ENCODE measurements at regions not wholly inside any gene's neighbourhood (a gene's known extent, or its start where the extent isn't known, plus 50 kb on each side); places are given as distances from the start of the nearest gene placed in this dataset.

GRCh38 chr10:4654496-4654895 lies 171.5 kb upstream of the AKR1E2 start:
- H3K27me3 Mint-ChIP-seq (ENCODE audit: low read depth): peaks cover 5% of the 10 kb centered on the region
- H3K27ac Mint-ChIP-seq: no peak overlapping the region
- H3K4me3 Mint-ChIP-seq: no peak overlapping the region
- no peaks in the 10 kb centered on the region for H3K9me3 Mint-ChIP-seq
- H3K4me1 Mint-ChIP-seq (ENCODE audit: low read depth): peaks cover 19% of the 10 kb centered on the region
- DNase-seq (ENCODE audit: low spot score): no peak
- no peaks in the 10 kb centered on the region for H3K36me3 Mint-ChIP-seq (ENCODE audit: low read depth)

GRCh38 chr10:4653160-4653559 lies 172.8 kb upstream of the AKR1E2 start:
- Mint-ChIP-seq H3K27me3 (ENCODE audit: low read depth) (peaks cover 5% of the 10 kb centered on the region), H3K9me3 (no peaks in the 10 kb centered on the region), H3K27ac (no peak overlapping the region), H3K36me3 (ENCODE audit: low read depth) (no peaks in the 10 kb centered on the region), H3K4me1 (ENCODE audit: low read depth) (peaks cover 19% of the 10 kb centered on the region), H3K4me3 (no peak overlapping the region)
- DNase-seq (ENCODE audit: low spot score): no peak

GRCh38 chr10:4652111-4653010 lies 173.6 kb upstream of the AKR1E2 start:
- Mint-ChIP-seq H3K36me3 (ENCODE audit: low read depth) (no peaks in the 10 kb centered on the region), H3K9me3 (no peaks in the 10 kb centered on the region), H3K4me3 (peak overlapping the region; percentile 1), H3K27me3 (ENCODE audit: low read depth) (peaks cover 5% of the 10 kb centered on the region), H3K4me1 (ENCODE audit: low read depth) (peaks cover 21% of the 10 kb centered on the region), H3K27ac (no peak overlapping the region)
- peak; percentile 35 for DNase-seq (ENCODE audit: low spot score)

- H3K4me1 Mint-ChIP-seq (ENCODE audit: low read depth): peaks cover 21% of the 10 kb centered on the region
- H3K27ac Mint-ChIP-seq: no peak overlapping the region
- H3K4me3 Mint-ChIP-seq: peak overlapping the region; percentile 1
- H3K36me3 Mint-ChIP-seq (ENCODE audit: low read depth): no peaks in the 10 kb centered on the region
- DNase-seq (ENCODE audit: low spot score): peak; percentile 37
- H3K27me3 Mint-ChIP-seq (ENCODE audit: low read depth): peaks cover 5% of the 10 kb centered on the region
- H3K9me3 Mint-ChIP-seq: no peaks in the 10 kb centered on the region
These were observed 174.5 kb upstream of the AKR1E2 start for GRCh38 chr10:4651404-4652037.

GRCh38 chr10:4650582-4650981 lies 175.4 kb upstream of the AKR1E2 start:
- Mint-ChIP-seq H3K27ac (no peak overlapping the region), H3K4me1 (ENCODE audit: low read depth) (peaks cover 21% of the 10 kb centered on the region), H3K27me3 (ENCODE audit: low read depth) (peaks cover 5% of the 10 kb centered on the region), H3K4me3 (no peak overlapping the region), H3K36me3 (ENCODE audit: low read depth) (no peaks in the 10 kb centered on the region), H3K9me3 (no peaks in the 10 kb centered on the region)
- no peak for DNase-seq (ENCODE audit: low spot score)

- Mint-ChIP-seq H3K4me3 (no peak overlapping the region), H3K36me3 (ENCODE audit: low read depth) (no peaks in the 10 kb centered on the region), H3K9me3 (no peaks in the 10 kb centered on the region), H3K4me1 (ENCODE audit: low read depth) (peaks cover 21% of the 10 kb centered on the region), H3K27ac (no peak overlapping the region), H3K27me3 (ENCODE audit: low read depth) (peaks cover 3% of the 10 kb centered on the region)
- DNase-seq (ENCODE audit: low spot score): no peak
These were observed 176.0 kb upstream of the AKR1E2 start for GRCh38 chr10:4649886-4650508.

- Mint-ChIP-seq H3K9me3 (no peaks in the 10 kb centered on the region), H3K36me3 (ENCODE audit: low read depth) (no peaks in the 10 kb centered on the region), H3K27ac (no peak overlapping the region), H3K27me3 (ENCODE audit: low read depth) (peaks cover 2% of the 10 kb centered on the region), H3K4me1 (ENCODE audit: low read depth) (peaks cover 21% of the 10 kb centered on the region), H3K4me3 (no peak overlapping the region)
- DNase-seq (ENCODE audit: low spot score): no peak
These were observed 176.5 kb upstream of the AKR1E2 start for GRCh38 chr10:4649471-4649870.

GRCh38 chr10:4648999-4649398 lies 177.0 kb upstream of the AKR1E2 start:
- H3K27ac Mint-ChIP-seq: no peak overlapping the region
- no peaks in the 10 kb centered on the region for H3K9me3 Mint-ChIP-seq
- peaks cover 21% of the 10 kb centered on the region for H3K4me1 Mint-ChIP-seq (ENCODE audit: low read depth)
- no peaks in the 10 kb centered on the region for H3K36me3 Mint-ChIP-seq (ENCODE audit: low read depth)
- no peaks in the 10 kb centered on the region for H3K27me3 Mint-ChIP-seq (ENCODE audit: low read depth)
- DNase-seq (ENCODE audit: low spot score): no peak
- no peak overlapping the region for H3K4me3 Mint-ChIP-seq

GRCh38 chr10:4647109-4647785 lies 178.8 kb upstream of the AKR1E2 start:
- DNase-seq (ENCODE audit: low spot score): no peak
- no peaks in the 10 kb centered on the region for H3K36me3 Mint-ChIP-seq (ENCODE audit: low read depth)
- H3K4me3 Mint-ChIP-seq: no peak overlapping the region

GRCh38 chr10:4646547-4646946 lies 179.5 kb upstream of the AKR1E2 start:
- no peak overlapping the region for H3K4me3 Mint-ChIP-seq
- H3K36me3 Mint-ChIP-seq (ENCODE audit: low read depth): no peaks in the 10 kb centered on the region
- H3K4me1 Mint-ChIP-seq (ENCODE audit: low read depth): peaks cover 10% of the 10 kb centered on the region
- H3K27ac Mint-ChIP-seq: no peak overlapping the region
- H3K27me3 Mint-ChIP-seq (ENCODE audit: low read depth): no peaks in the 10 kb centered on the region
- H3K9me3 Mint-ChIP-seq: no peaks in the 10 kb centered on the region
- DNase-seq (ENCODE audit: low spot score): no peak

More at GRCh38 chr10:4647109-4647785, 178.8 kb upstream of the AKR1E2 start:
- Mint-ChIP-seq H3K4me1 (ENCODE audit: low read depth) (peaks cover 17% of the 10 kb centered on the region), H3K27me3 (ENCODE audit: low read depth) (no peaks in the 10 kb centered on the region), H3K9me3 (no peaks in the 10 kb centered on the region), H3K27ac (no peak overlapping the region)

GRCh38 chr10:4645836-4646235 lies 180.2 kb upstream of the AKR1E2 start:
- Mint-ChIP-seq H3K9me3 (no peaks in the 10 kb centered on the region), H3K36me3 (ENCODE audit: low read depth) (no peaks in the 10 kb centered on the region), H3K27me3 (ENCODE audit: low read depth) (no peaks in the 10 kb centered on the region), H3K4me1 (ENCODE audit: low read depth) (peaks cover 5% of the 10 kb centered on the region), H3K27ac (no peak overlapping the region), H3K4me3 (no peak overlapping the region)
- DNase-seq (ENCODE audit: low spot score): no peak

GRCh38 chr10:4643471-4643870 lies 182.5 kb upstream of the AKR1E2 start:
- Mint-ChIP-seq H3K9me3 (no peaks in the 10 kb centered on the region), H3K27ac (no peak overlapping the region), H3K4me1 (ENCODE audit: low read depth) (peaks cover 2% of the 10 kb centered on the region), H3K36me3 (ENCODE audit: low read depth) (no peaks in the 10 kb centered on the region), H3K4me3 (no peak overlapping the region), H3K27me3 (ENCODE audit: low read depth) (no peaks in the 10 kb centered on the region)
- DNase-seq (ENCODE audit: low spot score): no peak

GRCh38 chr10:4639960-4640359 lies 186.0 kb upstream of the AKR1E2 start:
- H3K4me1 Mint-ChIP-seq (ENCODE audit: low read depth): no peaks in the 10 kb centered on the region
- no peaks in the 10 kb centered on the region for H3K27me3 Mint-ChIP-seq (ENCODE audit: low read depth)
- no peaks in the 10 kb centered on the region for H3K36me3 Mint-ChIP-seq (ENCODE audit: low read depth)
- H3K9me3 Mint-ChIP-seq: no peaks in the 10 kb centered on the region
- no peak overlapping the region for H3K27ac Mint-ChIP-seq
- no peak overlapping the region for H3K4me3 Mint-ChIP-seq
- no peak for DNase-seq (ENCODE audit: low spot score)

GRCh38 chr10:4638099-4638498 lies 187.9 kb upstream of the AKR1E2 start:
- no peaks in the 10 kb centered on the region for H3K9me3 Mint-ChIP-seq
- no peaks in the 10 kb centered on the region for H3K4me1 Mint-ChIP-seq (ENCODE audit: low read depth)
- H3K27me3 Mint-ChIP-seq (ENCODE audit: low read depth): no peaks in the 10 kb centered on the region
- no peak for DNase-seq (ENCODE audit: low spot score)
- no peak overlapping the region for H3K4me3 Mint-ChIP-seq
- H3K27ac Mint-ChIP-seq: no peak overlapping the region
- no peaks in the 10 kb centered on the region for H3K36me3 Mint-ChIP-seq (ENCODE audit: low read depth)
